Right lobe of liver (tissue), 6 donors: ENCODE measurements at regions not wholly inside any gene's neighbourhood (a gene's known extent, or its start where the extent isn't known, plus 50 kb on each side); places are given as distances from the start of the nearest gene placed in this dataset.
"Not testable (repeated sequence)": the region's sequence is repeated elsewhere in the genome, so short reads cannot be mapped to it uniquely, and the experiment has no call there.

Experiments used
- ATAC-seq, 4 donors: fragments of 200-7000 bp; cut with Tn5 transposase; one replicate each; pipeline ENCODE4 v1.9.1; 2020; ENCODE audit warnings: mild to moderate bottlenecking in 4 of 4, moderate library complexity in 4 of 4
- DNase-seq, 3 donors: peaks; one replicate each; pipeline ENCODE4 v3.0.0-alpha.2; 2020
- H3K27ac ChIP-seq, 3 donors: fragments of 200-600 bp; one replicate each; pipeline ENCODE4 v1.8.0; 2022
- H3K27me3 ChIP-seq, 2 donors: fragments of 200-600 bp; one replicate each; pipeline ENCODE4 v1.8.0; 2022
- H3K36me3 ChIP-seq, 4 donors: fragments of 200-600 bp; sonication (generic) in 1 of 4; one replicate each; pipeline versions ENCODE4 v1.5.1 to v1.8.0; 2017 to 2022; ENCODE audit warnings: control low read depth in 1 of 4
- H3K4me1 ChIP-seq, 4 donors: fragments of 200-600 bp; sonication (generic) in 1 of 4; one replicate each; pipeline versions ENCODE4 v1.5.1 to v1.8.0; 2017 to 2022; ENCODE audit warnings: control low read depth in 1 of 4
- H3K4me3 ChIP-seq, 3 donors: fragments of 200-600 bp; one replicate each; pipeline ENCODE4 v1.8.0; 2022
- H3K9me3 ChIP-seq, 4 donors: fragments of 200-600 bp; sonication (generic) in 1 of 4; one replicate each; pipeline versions ENCODE4 v1.5.1 to v1.8.0; 2017 to 2022; ENCODE audit warnings: control low read depth in 1 of 4
- POLR2A ChIP-seq: fragments of 450-650 bp; IDR thresholded peaks from one replicate; pipeline ENCODE4 v1.6.1; 2017; ENCODE audit warnings: antibody characterized with exemption, mild to moderate bottlenecking
- WGBS: methylation state at CpG from one replicate; pipeline ENCODE4 v1.1.6; 2018; ENCODE audit warnings: low coverage, low lambda C conversion rate; ENCODE audit not compliant: insufficient coverage; ENCODE audit errors: missing lambda C conversion rate; 5-methylcytosine and 5-hydroxymethylcytosine counted together
- intact Hi-C, 2 donors: fragments of 100-400 bp; cut with DNase I; formaldehyde crosslinking; loops; one replicate each; pipeline versions ENCODE4 v1.11.2 to v1.14.1; 2022
- TF ChIP-seq, protein P1 (sequence below), 4 donors: fragments of 200-600 bp in 3 of 4; fragments of 450-650 bp in 1 of 4; IDR thresholded peaks; one replicate each; pipeline versions ENCODE4 v1.5.1 to v1.8.0; 2016 to 2022; ENCODE audit warnings: antibody characterized with exemption in 4 of 4, mild to moderate bottlenecking in 2 of 4
- donor health status: DM: no; HTN: yes; CAD: no.
- donor health status: DM: no; HTN: no; CAD: no.
- donor health status: DM: no; HTN: no; CAD: no.
- donor health status: DM: no; HTN: yes; CAD: no.
- donor health status: DM: no; HTN: yes; CAD: no.

DNA sequence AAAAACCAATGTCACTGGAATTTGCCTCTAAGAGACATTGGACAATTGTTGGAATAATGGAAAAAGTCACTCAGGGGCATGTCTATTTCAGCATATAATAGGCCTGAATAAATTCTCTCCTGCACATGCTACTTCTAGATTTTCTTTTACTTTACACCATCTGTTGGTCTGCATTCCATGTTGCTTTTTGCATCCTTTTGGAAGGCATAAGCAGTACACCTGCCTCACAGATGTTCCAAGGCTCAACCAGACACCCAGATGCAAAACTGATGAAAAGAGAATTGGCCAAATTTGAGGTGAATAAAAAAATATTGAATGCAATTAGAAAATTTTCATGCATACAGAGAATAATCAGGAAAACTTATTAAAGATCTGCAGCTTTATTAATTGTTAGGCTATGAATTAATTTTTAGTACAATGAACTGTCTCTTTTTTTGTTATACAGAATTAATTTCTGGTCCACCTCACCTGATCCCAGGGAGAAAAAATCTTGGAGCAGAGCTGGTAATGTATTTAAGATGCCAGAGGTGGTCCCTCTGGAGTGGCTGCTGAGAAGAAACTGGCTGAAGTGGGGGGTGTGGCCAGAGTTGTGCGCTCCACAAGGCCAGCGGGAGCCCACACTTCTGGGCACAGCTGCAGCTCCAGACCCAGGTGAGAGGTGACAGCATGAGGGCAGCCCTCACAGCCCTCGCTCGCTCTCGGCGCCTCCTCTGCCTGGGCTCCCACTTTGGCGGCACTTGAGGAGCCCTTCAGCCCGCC, 778.6 kb downstream of the CDH11 start:
- H3K4me1 ChIP-seq = no peaks in the 10 kb centered on the region
- intact Hi-C loops = no loop called here
- H3K27ac ChIP-seq = no peak overlapping the region
- H3K36me3 ChIP-seq = no peaks in the 10 kb centered on the region
- no CpG with 5 or more reads among the region's 8 CpGs for WGBS
- TF ChIP-seq, protein P1, sequence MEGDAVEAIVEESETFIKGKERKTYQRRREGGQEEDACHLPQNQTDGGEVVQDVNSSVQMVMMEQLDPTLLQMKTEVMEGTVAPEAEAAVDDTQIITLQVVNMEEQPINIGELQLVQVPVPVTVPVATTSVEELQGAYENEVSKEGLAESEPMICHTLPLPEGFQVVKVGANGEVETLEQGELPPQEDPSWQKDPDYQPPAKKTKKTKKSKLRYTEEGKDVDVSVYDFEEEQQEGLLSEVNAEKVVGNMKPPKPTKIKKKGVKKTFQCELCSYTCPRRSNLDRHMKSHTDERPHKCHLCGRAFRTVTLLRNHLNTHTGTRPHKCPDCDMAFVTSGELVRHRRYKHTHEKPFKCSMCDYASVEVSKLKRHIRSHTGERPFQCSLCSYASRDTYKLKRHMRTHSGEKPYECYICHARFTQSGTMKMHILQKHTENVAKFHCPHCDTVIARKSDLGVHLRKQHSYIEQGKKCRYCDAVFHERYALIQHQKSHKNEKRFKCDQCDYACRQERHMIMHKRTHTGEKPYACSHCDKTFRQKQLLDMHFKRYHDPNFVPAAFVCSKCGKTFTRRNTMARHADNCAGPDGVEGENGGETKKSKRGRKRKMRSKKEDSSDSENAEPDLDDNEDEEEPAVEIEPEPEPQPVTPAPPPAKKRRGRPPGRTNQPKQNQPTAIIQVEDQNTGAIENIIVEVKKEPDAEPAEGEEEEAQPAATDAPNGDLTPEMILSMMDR (IDR thresholded peaks at IDR 0.05) = no peak
- no peak for TF ChIP-seq POLR2A
- H3K4me3 ChIP-seq = no peak overlapping the region
- H3K27me3 ChIP-seq = no peaks in the 10 kb centered on the region
- DNase-seq = no peak
- ATAC-seq = peak in 1 of 4 donors; percentile 65
- no peaks in the 10 kb centered on the region for H3K9me3 ChIP-seq

- H3K4me1 ChIP-seq, ATAC-seq, H3K27me3 ChIP-seq, H3K27ac ChIP-seq, H3K9me3 ChIP-seq, H3K4me3 ChIP-seq, intact Hi-C loops, H3K36me3 ChIP-seq, DNase-seq: not testable (repeated sequence)
- 50% methylated on average over 1 of the region's 1 CpG for WGBS
These were observed 780.5 kb downstream of the CDH11 start for GRCh38 chr16:64341336-64341735.

DNA sequence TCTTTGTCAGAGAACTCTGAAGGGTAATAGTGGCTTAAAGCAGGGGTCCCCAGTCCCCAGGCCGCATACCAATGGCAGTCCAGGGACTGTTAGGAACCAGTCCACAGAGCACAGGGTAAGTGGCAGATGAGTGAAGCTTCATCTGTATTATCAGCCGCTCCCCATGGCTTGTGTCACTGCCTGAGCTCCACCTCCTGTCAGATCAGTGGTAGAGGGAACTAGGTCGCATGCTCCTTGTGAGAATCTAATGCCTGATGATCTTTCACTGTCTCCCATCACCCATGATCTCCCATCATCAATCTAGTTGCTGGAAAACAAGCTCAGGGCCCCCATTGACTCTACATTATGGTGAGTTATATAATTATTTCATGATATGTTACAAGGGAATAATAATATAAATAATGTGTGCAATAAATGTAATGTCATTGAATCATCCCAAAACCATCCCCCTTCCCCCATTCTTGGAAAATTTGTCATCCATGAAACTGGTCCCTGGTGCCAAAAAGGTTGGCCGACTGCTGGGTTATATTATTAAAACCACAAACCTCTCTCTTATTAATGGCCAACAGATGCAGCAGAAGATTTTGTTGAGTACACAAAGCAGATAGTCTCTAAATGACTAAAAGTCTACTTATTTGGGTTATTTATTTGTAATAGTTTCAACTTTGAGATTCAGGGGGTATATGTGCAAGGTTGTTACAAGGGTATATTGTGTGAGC, 782.7 kb downstream of the CDH11 start:
- TF ChIP-seq, protein P1 (IDR thresholded peaks at IDR 0.05) = no peak
- no peak for TF ChIP-seq POLR2A
- no peak for ATAC-seq
- no peaks in the 10 kb centered on the region for H3K4me1 ChIP-seq
- no peaks in the 10 kb centered on the region for H3K27me3 ChIP-seq
- no peaks in the 10 kb centered on the region for H3K36me3 ChIP-seq
- no peak for DNase-seq
- intact Hi-C loops = no loop called here
- H3K27ac ChIP-seq = no peak overlapping the region
- no peak overlapping the region for H3K4me3 ChIP-seq
- no peaks in the 10 kb centered on the region for H3K9me3 ChIP-seq
- 47% methylated on average over 3 of the region's 4 CpGs for WGBS

DNA sequence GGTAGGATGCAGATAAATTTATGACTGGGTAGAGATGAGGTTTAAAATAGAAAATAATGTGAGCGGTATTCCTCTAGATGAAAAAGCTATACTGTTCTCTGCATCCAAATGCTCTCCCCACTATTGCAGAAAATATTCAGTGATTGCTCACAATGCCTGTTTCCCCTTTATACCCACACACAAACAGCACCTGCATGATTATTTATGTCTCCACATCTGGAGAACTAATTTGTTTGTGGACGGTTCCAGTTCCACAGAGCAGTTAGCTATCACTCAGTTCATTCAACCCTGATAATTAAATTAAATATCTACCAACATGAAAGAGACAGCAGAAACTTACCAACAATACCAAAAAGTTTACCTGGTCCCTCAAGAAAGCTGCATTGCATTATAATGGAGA, 800.0 kb downstream of the CDH11 start:
- Histone ChIP-seq H3K27ac (no peak overlapping the region), H3K36me3 (no peaks in the 10 kb centered on the region), H3K4me3 (no peak overlapping the region), H3K27me3 (no peaks in the 10 kb centered on the region), H3K4me1 (no peaks in the 10 kb centered on the region), H3K9me3 (no peaks in the 10 kb centered on the region)
- ATAC-seq (no peak), DNase-seq (no peak)
- TF ChIP-seq POLR2A = no peak
- TF ChIP-seq, protein P1 (IDR thresholded peaks at IDR 0.05) = no peak
- intact Hi-C loops = no loop called here
- 67% methylated on average over 2 of the region's 2 CpGs for WGBS

DNA sequence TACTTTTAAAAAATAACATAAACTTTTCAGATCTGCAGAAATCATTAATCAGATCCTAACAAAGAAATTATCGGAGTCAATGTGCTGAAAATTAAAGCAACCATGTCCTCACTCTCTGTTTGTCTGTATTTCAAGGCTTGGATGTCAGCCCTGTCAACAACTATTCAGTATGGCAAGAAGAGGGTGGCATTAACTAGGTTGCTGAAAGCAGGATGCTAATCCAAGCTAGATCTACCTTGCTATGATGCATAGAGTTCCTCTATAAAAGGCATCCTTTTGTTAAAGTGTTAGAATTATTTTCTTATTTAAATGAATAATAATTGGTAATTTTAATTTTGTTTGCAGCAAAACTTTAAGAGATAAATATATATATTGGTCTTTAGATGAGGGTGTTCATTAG, 800.8 kb downstream of the CDH11 start:
- WGBS = 60% methylated on average over 1 of the region's 1 CpG
- ATAC-seq = no peak

More for the DNA sequence above, 800.8 kb downstream of the CDH11 start:
- DNase-seq = no peak
- no peaks in the 10 kb centered on the region for H3K27me3 ChIP-seq
- H3K36me3 ChIP-seq = no peaks in the 10 kb centered on the region
- H3K9me3 ChIP-seq = no peaks in the 10 kb centered on the region
- no peaks in the 10 kb centered on the region for H3K4me1 ChIP-seq
- H3K4me3 ChIP-seq = no peak overlapping the region
- no peak for TF ChIP-seq POLR2A
- TF ChIP-seq, protein P1 (IDR thresholded peaks at IDR 0.05) = no peak
- H3K27ac ChIP-seq = no peak overlapping the region
- intact Hi-C loops = no loop called here
